ENCODE measurements at regions not wholly inside any gene's neighbourhood (a gene's known extent, or its start where the extent isn't known, plus 50 kb on each side); places are given as distances from the start of the nearest gene placed in this dataset.

- DNase-seq (ENCODE audit: low spot score in 2 of 2) (no peak), ATAC-seq (replicated peaks; ENCODE audit: extremely low read depth, poor library complexity, severe bottlenecking) (no peak)
- H3K4me3 Mint-ChIP-seq, result no peak overlapping the region
- no peaks in the 10 kb centered on the region for H3K4me1 Mint-ChIP-seq
- H3K36me3 Mint-ChIP-seq (ENCODE audit: insufficient read depth), result no peaks in the 10 kb centered on the region
- H3K27me3 Mint-ChIP-seq, result no peaks in the 10 kb centered on the region
- H3K9me3 Mint-ChIP-seq, result peaks cover 18% of the 10 kb centered on the region
- no peak overlapping the region for H3K27ac Mint-ChIP-seq (ENCODE audit: low read depth)
Measured at GRCh38 chr2:4715065-4715464, 977.1 kb upstream of the SOX11 start.

GRCh38 chr2:4718777-4719176 lies 973.4 kb upstream of the SOX11 start:
- Mint-ChIP-seq H3K9me3 (peaks cover 20% of the 10 kb centered on the region), H3K4me3 (no peak overlapping the region), H3K36me3 (ENCODE audit: insufficient read depth) (no peaks in the 10 kb centered on the region), H3K27me3 (no peaks in the 10 kb centered on the region), H3K4me1 (no peaks in the 10 kb centered on the region), H3K27ac (ENCODE audit: low read depth) (no peak overlapping the region)
- no peak for DNase-seq (ENCODE audit: low spot score in 2 of 2)
- ATAC-seq (replicated peaks; ENCODE audit: extremely low read depth, poor library complexity, severe bottlenecking), result no peak

GRCh38 chr2:4725618-4726017 lies 966.6 kb upstream of the SOX11 start:
- no peak for ATAC-seq (replicated peaks; ENCODE audit: extremely low read depth, poor library complexity, severe bottlenecking)
- no peaks in the 10 kb centered on the region for H3K27me3 Mint-ChIP-seq

GRCh38 chr2:4732560-4732959 lies 959.6 kb upstream of the SOX11 start:
- DNase-seq (ENCODE audit: low spot score in 2 of 2) (no peak), ATAC-seq (replicated peaks; ENCODE audit: extremely low read depth, poor library complexity, severe bottlenecking) (no peak)
- no peak overlapping the region for H3K27ac Mint-ChIP-seq (ENCODE audit: low read depth)
- H3K4me3 Mint-ChIP-seq, result no peak overlapping the region
- no peaks in the 10 kb centered on the region for H3K27me3 Mint-ChIP-seq
- H3K9me3 Mint-ChIP-seq, result peaks cover 16% of the 10 kb centered on the region
- H3K36me3 Mint-ChIP-seq (ENCODE audit: insufficient read depth), result no peaks in the 10 kb centered on the region
- no peaks in the 10 kb centered on the region for H3K4me1 Mint-ChIP-seq

More at GRCh38 chr2:4725618-4726017, 966.6 kb upstream of the SOX11 start:
- Mint-ChIP-seq H3K4me1 (no peaks in the 10 kb centered on the region), H3K36me3 (ENCODE audit: insufficient read depth) (no peaks in the 10 kb centered on the region), H3K9me3 (peaks cover 13% of the 10 kb centered on the region), H3K27ac (ENCODE audit: low read depth) (no peak overlapping the region), H3K4me3 (no peak overlapping the region)
- DNase-seq (ENCODE audit: low spot score in 2 of 2), result no peak

GRCh38 chr2:4745056-4745991 lies 946.9 kb upstream of the SOX11 start:
- DNase-seq (ENCODE audit: low spot score in 2 of 2) (no peak), ATAC-seq (replicated peaks; ENCODE audit: extremely low read depth, poor library complexity, severe bottlenecking) (no peak)
- H3K27me3 Mint-ChIP-seq, result no peaks in the 10 kb centered on the region
- peaks cover 7% of the 10 kb centered on the region for H3K9me3 Mint-ChIP-seq
- peaks cover 2% of the 10 kb centered on the region for H3K36me3 Mint-ChIP-seq (ENCODE audit: insufficient read depth)
- H3K4me1 Mint-ChIP-seq, result no peaks in the 10 kb centered on the region
- H3K4me3 Mint-ChIP-seq, result no peak overlapping the region
- H3K27ac Mint-ChIP-seq (ENCODE audit: low read depth), result no peak overlapping the region

GRCh38 chr2:4753721-4754120 lies 938.5 kb upstream of the SOX11 start:
- Mint-ChIP-seq H3K27me3 (no peaks in the 10 kb centered on the region), H3K36me3 (ENCODE audit: insufficient read depth) (no peaks in the 10 kb centered on the region)
- no peak for ATAC-seq (replicated peaks; ENCODE audit: extremely low read depth, poor library complexity, severe bottlenecking)

GRCh38 chr2:4762951-4763376 lies 929.2 kb upstream of the SOX11 start:
- H3K4me1 Mint-ChIP-seq, result no peaks in the 10 kb centered on the region
- H3K4me3 Mint-ChIP-seq, result no peak overlapping the region
- DNase-seq (ENCODE audit: low spot score in 2 of 2), result no peak
- no peaks in the 10 kb centered on the region for H3K36me3 Mint-ChIP-seq (ENCODE audit: insufficient read depth)
- ATAC-seq (replicated peaks; ENCODE audit: extremely low read depth, poor library complexity, severe bottlenecking), result no peak
- H3K27ac Mint-ChIP-seq (ENCODE audit: low read depth), result no peak overlapping the region
- H3K9me3 Mint-ChIP-seq, result peaks cover 24% of the 10 kb centered on the region
- H3K27me3 Mint-ChIP-seq, result no peaks in the 10 kb centered on the region

More at GRCh38 chr2:4753721-4754120, 938.5 kb upstream of the SOX11 start:
- no peak for DNase-seq (ENCODE audit: low spot score in 2 of 2)
- Mint-ChIP-seq H3K27ac (ENCODE audit: low read depth) (no peak overlapping the region), H3K4me1 (no peaks in the 10 kb centered on the region), H3K9me3 (peaks cover 33% of the 10 kb centered on the region), H3K4me3 (no peak overlapping the region)

GRCh38 chr2:4765787-4766530 lies 926.2 kb upstream of the SOX11 start:
- ATAC-seq (replicated peaks; ENCODE audit: extremely low read depth, poor library complexity, severe bottlenecking), result no peak
- no peaks in the 10 kb centered on the region for H3K27me3 Mint-ChIP-seq
- no peak for DNase-seq (ENCODE audit: low spot score in 2 of 2)
- H3K27ac Mint-ChIP-seq (ENCODE audit: low read depth), result no peak overlapping the region
- no peaks in the 10 kb centered on the region for H3K4me1 Mint-ChIP-seq
- H3K4me3 Mint-ChIP-seq, result no peak overlapping the region
- H3K36me3 Mint-ChIP-seq (ENCODE audit: insufficient read depth), result no peaks in the 10 kb centered on the region
- peaks cover 21% of the 10 kb centered on the region for H3K9me3 Mint-ChIP-seq

GRCh38 chr2:4775668-4776067 lies 916.5 kb upstream of the SOX11 start:
- Mint-ChIP-seq H3K9me3 (peaks cover 16% of the 10 kb centered on the region), H3K27me3 (no peaks in the 10 kb centered on the region), H3K27ac (ENCODE audit: low read depth) (no peak overlapping the region), H3K4me3 (no peak overlapping the region), H3K4me1 (no peaks in the 10 kb centered on the region), H3K36me3 (ENCODE audit: insufficient read depth) (no peaks in the 10 kb centered on the region)
- DNase-seq (ENCODE audit: low spot score in 2 of 2) (no peak), ATAC-seq (replicated peaks; ENCODE audit: extremely low read depth, poor library complexity, severe bottlenecking) (no peak)

- Mint-ChIP-seq H3K4me1 (no peaks in the 10 kb centered on the region), H3K27ac (ENCODE audit: low read depth) (no peak overlapping the region), H3K9me3 (peaks cover 17% of the 10 kb centered on the region), H3K4me3 (no peak overlapping the region), H3K36me3 (ENCODE audit: insufficient read depth) (no peaks in the 10 kb centered on the region), H3K27me3 (no peaks in the 10 kb centered on the region)
- DNase-seq (ENCODE audit: low spot score in 2 of 2) (no peak), ATAC-seq (replicated peaks; ENCODE audit: extremely low read depth, poor library complexity, severe bottlenecking) (no peak)
Measured at GRCh38 chr2:4780679-4781078, 911.5 kb upstream of the SOX11 start.

- H3K4me3 Mint-ChIP-seq, result no peak overlapping the region
- DNase-seq (ENCODE audit: low spot score in 2 of 2) (no peak), ATAC-seq (replicated peaks; ENCODE audit: extremely low read depth, poor library complexity, severe bottlenecking) (no peak)
- no peak overlapping the region for H3K27ac Mint-ChIP-seq (ENCODE audit: low read depth)
- H3K9me3 Mint-ChIP-seq, result peaks cover 17% of the 10 kb centered on the region
- H3K4me1 Mint-ChIP-seq, result no peaks in the 10 kb centered on the region
- no peaks in the 10 kb centered on the region for H3K36me3 Mint-ChIP-seq (ENCODE audit: insufficient read depth)
- H3K27me3 Mint-ChIP-seq, result no peaks in the 10 kb centered on the region
Measured at GRCh38 chr2:4782647-4783046, 909.5 kb upstream of the SOX11 start.

- Mint-ChIP-seq H3K4me1 (no peaks in the 10 kb centered on the region), H3K4me3 (no peak overlapping the region), H3K9me3 (peaks cover 12% of the 10 kb centered on the region), H3K27ac (ENCODE audit: low read depth) (no peak overlapping the region), H3K27me3 (no peaks in the 10 kb centered on the region), H3K36me3 (ENCODE audit: insufficient read depth) (no peaks in the 10 kb centered on the region)
- ATAC-seq (replicated peaks; ENCODE audit: extremely low read depth, poor library complexity, severe bottlenecking), result no peak
- no peak for DNase-seq (ENCODE audit: low spot score in 2 of 2)
Measured at GRCh38 chr2:4791488-4791887, 900.7 kb upstream of the SOX11 start.

GRCh38 chr2:4792126-4792525 lies 900.1 kb upstream of the SOX11 start:
- Mint-ChIP-seq H3K27me3 (no peaks in the 10 kb centered on the region), H3K9me3 (peaks cover 14% of the 10 kb centered on the region), H3K4me3 (no peak overlapping the region), H3K27ac (ENCODE audit: low read depth) (no peak overlapping the region), H3K36me3 (ENCODE audit: insufficient read depth) (peaks cover 1% of the 10 kb centered on the region), H3K4me1 (no peaks in the 10 kb centered on the region)
- ATAC-seq (replicated peaks; ENCODE audit: extremely low read depth, poor library complexity, severe bottlenecking), result no peak
- no peak for DNase-seq (ENCODE audit: low spot score in 2 of 2)
